AG10803 (cell line): ENCODE measurements at regions not wholly inside any gene's neighbourhood (a gene's known extent, or its start where the extent isn't known, plus 50 kb on each side); places are given as distances from the start of the nearest gene placed in this dataset.

Experiments
- DNase-seq: peaks from one replicate; pipeline ENCODE4 v3.0.0; 2010; ENCODE audit warnings: low read depth
- H3K4me3 ChIP-seq: 2 replicates; pipeline ENCODE4 v1.5.1; 2011; ENCODE audit warnings: mild to moderate bottlenecking, low read length, control low read depth
- TF ChIP-seq, protein P1 (sequence below): conservative IDR thresholded peaks from 2 replicates; pipeline ENCODE4 v1.5.1; 2011; ENCODE audit warnings: mild to moderate bottlenecking, low read length, control low read depth, inconsistent platforms

DNA sequence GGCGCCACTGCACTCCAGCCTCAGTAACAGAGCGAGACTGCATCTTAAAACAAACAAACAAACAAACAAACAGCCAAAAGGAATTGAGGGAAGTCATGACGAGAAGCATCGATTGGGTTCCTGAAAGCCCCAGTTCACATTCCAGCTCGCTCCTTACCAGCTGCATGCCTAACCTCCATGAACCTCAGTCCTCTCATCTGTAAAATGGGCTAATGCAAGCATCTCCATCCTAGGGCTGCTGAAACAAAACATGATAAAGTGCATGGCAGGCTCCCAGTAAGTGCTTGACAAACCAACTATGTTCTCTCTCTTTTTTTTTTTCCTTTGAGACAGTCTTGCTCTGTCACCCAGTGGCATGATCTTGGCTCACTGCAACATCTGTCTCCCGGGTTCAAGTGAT is 79.7 kb upstream of the DISP3 start:
- H3K4me3 ChIP-seq: no peak overlapping the region
- TF ChIP-seq, protein P1, sequence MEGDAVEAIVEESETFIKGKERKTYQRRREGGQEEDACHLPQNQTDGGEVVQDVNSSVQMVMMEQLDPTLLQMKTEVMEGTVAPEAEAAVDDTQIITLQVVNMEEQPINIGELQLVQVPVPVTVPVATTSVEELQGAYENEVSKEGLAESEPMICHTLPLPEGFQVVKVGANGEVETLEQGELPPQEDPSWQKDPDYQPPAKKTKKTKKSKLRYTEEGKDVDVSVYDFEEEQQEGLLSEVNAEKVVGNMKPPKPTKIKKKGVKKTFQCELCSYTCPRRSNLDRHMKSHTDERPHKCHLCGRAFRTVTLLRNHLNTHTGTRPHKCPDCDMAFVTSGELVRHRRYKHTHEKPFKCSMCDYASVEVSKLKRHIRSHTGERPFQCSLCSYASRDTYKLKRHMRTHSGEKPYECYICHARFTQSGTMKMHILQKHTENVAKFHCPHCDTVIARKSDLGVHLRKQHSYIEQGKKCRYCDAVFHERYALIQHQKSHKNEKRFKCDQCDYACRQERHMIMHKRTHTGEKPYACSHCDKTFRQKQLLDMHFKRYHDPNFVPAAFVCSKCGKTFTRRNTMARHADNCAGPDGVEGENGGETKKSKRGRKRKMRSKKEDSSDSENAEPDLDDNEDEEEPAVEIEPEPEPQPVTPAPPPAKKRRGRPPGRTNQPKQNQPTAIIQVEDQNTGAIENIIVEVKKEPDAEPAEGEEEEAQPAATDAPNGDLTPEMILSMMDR: no peak
- no peak for DNase-seq

DNA sequence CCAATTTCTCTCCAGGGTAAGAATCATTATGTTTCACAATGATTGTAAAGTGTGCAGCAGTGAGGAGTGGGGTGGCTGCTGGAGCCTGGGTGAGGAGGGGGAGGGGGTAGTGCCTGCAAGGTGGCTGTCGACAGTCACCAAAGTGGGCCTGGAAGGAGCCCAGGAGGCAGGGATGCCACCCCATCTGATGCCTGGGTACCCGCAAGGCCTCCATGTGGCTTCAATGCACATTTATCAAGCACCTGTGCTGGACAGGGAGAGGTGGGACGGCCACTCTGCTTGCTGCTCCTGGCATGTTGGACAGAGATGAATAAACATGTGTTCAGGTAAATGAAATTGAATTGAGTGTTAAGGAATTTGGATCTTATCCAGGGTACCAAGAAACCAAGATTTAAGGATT is 78.8 kb upstream of the DISP3 start:
- DNase-seq: no peak
- no peak overlapping the region for H3K4me3 ChIP-seq
- TF ChIP-seq, protein P1: no peak

DNA sequence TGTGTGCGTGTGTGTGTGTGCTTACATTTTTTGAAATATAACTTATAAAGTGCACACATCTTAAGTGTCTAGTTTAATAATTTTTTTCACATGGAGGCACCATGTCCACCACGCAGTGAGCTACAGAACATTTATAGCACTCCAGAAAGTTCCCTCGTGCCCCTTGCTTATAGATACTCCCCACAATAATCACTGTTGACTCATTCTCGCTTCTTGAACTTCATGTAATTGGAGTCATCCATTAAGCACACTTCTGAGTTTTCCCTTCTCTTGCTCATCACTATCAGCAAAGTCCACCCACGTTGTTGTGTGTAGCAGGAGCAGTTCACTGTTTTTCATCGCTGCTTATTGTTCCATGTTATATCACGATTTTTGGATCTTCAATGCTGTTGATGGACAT is 78.4 kb upstream of the DISP3 start:
- TF ChIP-seq, protein P1: no peak
- no peak overlapping the region for H3K4me3 ChIP-seq
- DNase-seq: no peak

DNA sequence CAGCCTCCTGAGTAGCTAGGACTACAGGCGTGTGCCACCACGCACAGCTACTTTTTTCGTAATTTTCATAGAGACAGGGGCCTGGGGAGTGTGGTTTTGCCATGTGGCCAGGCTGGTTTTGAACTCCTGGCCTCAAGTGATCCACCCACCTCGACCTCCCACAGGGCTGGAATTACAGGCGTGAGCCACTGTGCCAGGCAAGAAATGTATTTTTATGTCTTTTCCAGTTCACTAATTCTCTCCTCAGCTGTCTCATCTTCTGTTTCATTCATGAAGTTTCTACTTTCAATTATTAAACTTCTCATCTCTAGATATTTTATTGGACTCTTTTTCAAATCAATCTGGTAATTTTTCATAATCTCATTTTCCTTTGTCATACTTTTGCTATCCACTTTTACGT is 72.1 kb upstream of the DISP3 start:
- TF ChIP-seq, protein P1: no peak
- no peak overlapping the region for H3K4me3 ChIP-seq
- DNase-seq: no peak

DNA sequence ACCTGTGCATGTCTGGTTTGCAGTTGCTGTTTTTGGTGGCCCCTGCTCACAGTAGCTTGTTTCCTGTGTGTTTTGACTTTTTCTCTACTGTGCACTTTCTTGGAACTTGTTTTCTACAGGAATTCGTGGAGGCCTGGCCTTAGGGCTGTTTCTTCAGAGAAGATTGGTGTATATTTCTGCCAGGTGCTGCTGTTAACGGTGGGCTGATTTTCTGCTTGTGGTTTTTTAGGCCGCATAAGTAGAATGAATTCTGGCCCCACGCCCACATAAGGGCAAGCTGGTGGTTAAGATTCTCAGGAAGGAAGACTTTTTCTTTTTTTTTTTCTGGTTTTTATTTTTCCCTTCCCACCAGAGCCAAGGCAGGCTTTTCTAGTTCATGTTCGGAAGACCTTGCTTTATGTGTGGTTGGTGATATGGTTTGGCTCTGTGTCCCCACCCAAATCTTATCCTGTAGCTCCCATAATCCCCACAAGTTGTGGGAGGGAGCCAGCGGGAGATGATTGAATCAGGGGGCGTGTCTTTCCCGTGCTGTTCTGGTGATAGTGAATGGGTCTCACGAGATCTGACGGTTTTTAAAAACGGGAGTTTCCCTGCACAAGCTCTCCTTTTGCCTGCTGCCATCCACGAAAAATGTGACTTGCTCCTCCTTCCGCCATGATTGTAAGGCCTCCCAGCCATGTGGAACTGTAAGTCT is 71.5 kb upstream of the DISP3 start:
- TF ChIP-seq, protein P1: no peak
- no peak overlapping the region for H3K4me3 ChIP-seq
- no peak for DNase-seq

DNA sequence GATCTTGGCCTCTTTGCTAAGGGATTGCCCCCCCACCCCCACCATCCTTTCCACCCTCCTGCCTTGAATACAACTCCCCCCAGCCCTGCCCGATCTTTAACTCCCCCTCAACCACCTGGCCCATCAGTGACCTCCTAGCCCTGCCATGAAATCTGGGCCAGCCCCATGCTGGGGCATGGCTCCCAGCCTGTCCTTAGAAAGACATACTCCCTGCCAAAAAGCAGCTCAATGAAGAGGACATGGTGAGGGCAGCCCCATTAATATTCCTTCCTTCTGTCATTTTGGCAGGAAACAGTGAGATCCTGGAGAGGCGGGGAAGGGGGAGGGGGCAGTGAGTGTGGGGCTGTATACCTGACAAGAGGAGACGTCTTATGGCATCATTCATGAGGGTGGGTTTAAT is 66.8 kb upstream of the DISP3 start:
- DNase-seq: no peak
- no peak overlapping the region for H3K4me3 ChIP-seq
- TF ChIP-seq, protein P1: no peak

DNA sequence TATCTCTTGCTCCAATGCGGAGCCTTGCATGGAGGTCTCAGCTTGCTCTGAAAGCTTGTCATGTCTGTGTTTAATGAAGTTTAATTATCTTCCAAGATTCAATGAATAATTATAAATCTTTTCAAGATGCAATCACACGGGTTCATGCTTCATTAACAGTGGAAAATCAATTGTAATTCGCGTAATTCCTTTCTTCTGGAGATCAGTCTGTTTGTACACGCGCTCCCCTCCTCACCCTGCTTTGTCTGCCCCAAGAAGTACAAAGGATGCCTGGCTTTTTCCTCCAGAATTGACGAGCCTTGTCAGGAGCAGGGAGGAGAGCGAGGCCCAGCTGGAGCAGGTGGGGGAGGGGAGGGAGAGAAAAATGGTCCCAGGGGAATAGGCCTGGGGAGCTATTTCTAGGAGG is 65.0 kb upstream of the DISP3 start:
- no peak for DNase-seq
- H3K4me3 ChIP-seq: no peak overlapping the region
- TF ChIP-seq, protein P1: no peak
